Duodenal mucosa (tissue), 2 donors: ENCODE measurements at regions not wholly inside any gene's neighbourhood (a gene's known extent, or its start where the extent isn't known, plus 50 kb on each side); places are given as distances from the start of the nearest gene placed in this dataset.
"Not testable (repeated sequence)": the region's sequence is repeated elsewhere in the genome, so short reads cannot be mapped to it uniquely, and the experiment has no call there.

ENCODE experiments used
- H3K27ac ChIP-seq: one replicate; pipeline ENCODE4 v1.7.0; 2013; ENCODE audit warnings: low read depth, low read length
- H3K27me3 ChIP-seq, 2 donors: one replicate each; pipeline ENCODE4 v1.7.0; 2013; ENCODE audit warnings: low read length in 2 of 2, control low read depth in 1 of 2; ENCODE audit not compliant: insufficient read depth in 2 of 2, control insufficient read depth in 1 of 2
- H3K36me3 ChIP-seq, 2 donors: one replicate each; pipeline ENCODE4 v1.7.0; 2013; ENCODE audit warnings: low read length in 2 of 2, control low read depth in 1 of 2; ENCODE audit not compliant: insufficient read depth in 2 of 2, control insufficient read depth in 1 of 2
- H3K4me1 ChIP-seq, 2 donors: one replicate each; pipeline ENCODE4 v1.7.0; 2013; ENCODE audit warnings: low read length in 2 of 2, control low read depth in 1 of 2; ENCODE audit not compliant: insufficient read depth in 2 of 2, control insufficient read depth in 1 of 2
- H3K4me3 ChIP-seq, 2 donors: one replicate each; pipeline ENCODE4 v1.7.0; 2013; ENCODE audit warnings: low read length in 2 of 2, low read depth in 1 of 2
- H3K9ac ChIP-seq, 2 donors: one replicate each; pipeline ENCODE4 v1.7.0; 2013; ENCODE audit warnings: low read length in 2 of 2, low read depth in 1 of 2
- H3K9me3 ChIP-seq, 2 donors: one replicate each; pipeline ENCODE4 v1.7.0; 2013; ENCODE audit warnings: low read length in 2 of 2, control low read depth in 1 of 2; ENCODE audit not compliant: control insufficient read depth in 1 of 2

DNA sequence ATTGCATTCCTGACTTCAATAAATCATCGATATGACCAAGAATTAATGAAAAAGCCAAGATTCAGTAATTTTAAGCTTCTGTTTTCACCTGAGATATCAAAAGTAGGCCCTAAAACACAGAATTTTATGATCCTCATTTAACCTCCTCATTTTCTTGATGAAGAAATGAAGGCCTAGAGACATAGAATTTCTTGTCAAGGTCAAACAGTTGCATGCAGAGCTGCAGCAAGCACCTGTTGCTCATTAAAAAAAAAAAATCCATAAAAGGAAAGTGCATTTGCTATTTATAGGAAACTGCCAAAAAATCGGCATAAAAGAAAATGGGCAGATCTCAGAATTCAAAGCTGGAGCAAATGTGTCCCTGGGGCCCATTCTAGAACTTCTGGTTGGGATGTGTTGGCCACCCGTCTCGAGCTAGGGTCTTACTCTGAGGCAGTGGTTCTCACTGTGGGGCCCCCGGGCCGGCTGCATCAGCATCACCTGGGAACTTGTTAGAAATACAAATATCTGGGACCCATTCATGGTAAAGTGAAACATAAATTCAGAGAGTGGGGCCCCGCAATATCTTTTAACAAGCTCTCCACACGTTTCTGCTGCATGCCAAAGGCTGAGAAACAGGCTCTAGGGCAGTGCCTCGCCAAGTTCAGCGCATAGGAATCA is 224.7 kb upstream of the UBL3 start:
- no peak overlapping the region for H3K4me3 ChIP-seq
- no peak overlapping the region for H3K27ac ChIP-seq
- H3K9ac ChIP-seq, result no peak overlapping the region
- no peaks in the 10 kb centered on the region for H3K27me3 ChIP-seq
- H3K36me3 ChIP-seq, result no peaks in the 10 kb centered on the region
- no peaks in the 10 kb centered on the region for H3K9me3 ChIP-seq
- peaks cover 7 to 16% of the 10 kb centered on the region in 2 donors for H3K4me1 ChIP-seq

- Histone ChIP-seq H3K4me1 (peaks cover 7 to 16% of the 10 kb centered on the region in 2 donors), H3K9me3 (no peaks in the 10 kb centered on the region)
Observed at GRCh38 chr13:30074431-30074830, 224.0 kb upstream of the UBL3 start.

DNA sequence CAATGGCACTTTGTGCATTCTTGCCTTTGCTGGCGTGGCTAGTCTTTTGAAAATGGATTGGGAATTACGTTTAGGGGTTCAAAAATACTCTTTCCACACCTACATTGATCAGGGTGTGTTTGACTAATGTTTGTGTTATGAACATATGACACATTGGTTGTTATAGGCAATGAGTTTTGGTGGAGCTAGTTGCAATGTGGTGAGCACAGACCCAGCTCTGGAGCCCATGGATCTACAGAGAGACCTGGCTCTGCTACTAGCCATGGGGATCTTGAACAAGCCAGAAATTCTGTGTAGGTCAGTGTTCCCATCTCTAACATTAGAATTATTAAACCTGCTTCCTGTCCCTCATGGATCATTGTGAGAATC is 222.4 kb upstream of the UBL3 start:
- no peak overlapping the region for H3K27ac ChIP-seq

More at GRCh38 chr13:30074431-30074830, 224.0 kb upstream of the UBL3 start:
- no peaks in the 10 kb centered on the region for H3K27me3 ChIP-seq
- H3K27ac ChIP-seq, result no peak overlapping the region
- no peak overlapping the region for H3K4me3 ChIP-seq
- no peaks in the 10 kb centered on the region for H3K36me3 ChIP-seq
- no peak overlapping the region for H3K9ac ChIP-seq

DNA sequence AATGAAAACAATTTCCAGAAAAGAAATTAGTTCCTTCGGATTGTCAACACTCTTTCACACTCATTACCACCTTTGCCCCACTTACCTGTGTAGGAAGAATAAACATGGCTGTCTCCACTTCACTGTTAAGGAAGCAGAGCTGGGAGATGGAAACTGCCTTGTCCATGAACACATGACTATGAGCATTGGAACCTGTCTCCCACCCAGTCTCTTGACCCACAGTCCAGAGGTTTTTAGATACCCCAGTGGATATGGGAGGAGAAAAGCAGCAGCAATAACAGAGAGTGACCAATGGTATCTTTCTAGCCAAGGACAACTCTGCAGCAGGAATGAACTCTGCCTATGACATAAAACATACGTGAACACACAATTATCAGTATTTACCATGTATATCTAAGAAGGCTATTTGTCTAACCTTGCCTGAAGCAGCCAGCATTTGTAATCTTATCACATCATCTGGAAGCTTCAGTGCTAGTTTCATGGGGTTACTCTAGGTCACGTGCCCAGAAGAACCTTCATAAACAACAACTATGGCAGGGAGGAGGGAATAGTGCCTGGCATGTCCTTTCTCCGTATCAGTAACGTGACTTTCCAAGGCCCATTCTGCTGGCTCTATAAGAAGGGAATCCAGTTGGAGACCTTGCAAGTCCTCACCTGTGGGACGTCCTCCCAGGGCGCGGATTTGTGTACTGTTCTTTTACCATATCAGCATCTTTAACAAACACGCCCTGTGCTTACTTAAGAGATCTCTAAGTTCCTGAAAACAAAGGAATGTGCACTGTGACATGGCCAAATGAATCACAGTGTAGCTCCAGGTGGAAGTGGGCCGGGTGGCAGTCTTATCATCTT is 221.8 kb upstream of the UBL3 start:
- H3K4me1 ChIP-seq, result peaks cover 7 to 16% of the 10 kb centered on the region in 2 donors
- no peaks in the 10 kb centered on the region for H3K27me3 ChIP-seq
- H3K27ac ChIP-seq, result no peak overlapping the region
- H3K9ac ChIP-seq, result no peak overlapping the region
- no peaks in the 10 kb centered on the region for H3K36me3 ChIP-seq
- no peaks in the 10 kb centered on the region for H3K9me3 ChIP-seq
- H3K4me3 ChIP-seq, result no peak overlapping the region

More for the DNA sequence above, 222.4 kb upstream of the UBL3 start:
- Histone ChIP-seq H3K36me3 (no peaks in the 10 kb centered on the region), H3K4me3 (no peak overlapping the region), H3K9ac (no peak overlapping the region), H3K4me1 (peaks cover 7 to 16% of the 10 kb centered on the region in 2 donors), H3K9me3 (no peaks in the 10 kb centered on the region), H3K27me3 (no peaks in the 10 kb centered on the region)

DNA sequence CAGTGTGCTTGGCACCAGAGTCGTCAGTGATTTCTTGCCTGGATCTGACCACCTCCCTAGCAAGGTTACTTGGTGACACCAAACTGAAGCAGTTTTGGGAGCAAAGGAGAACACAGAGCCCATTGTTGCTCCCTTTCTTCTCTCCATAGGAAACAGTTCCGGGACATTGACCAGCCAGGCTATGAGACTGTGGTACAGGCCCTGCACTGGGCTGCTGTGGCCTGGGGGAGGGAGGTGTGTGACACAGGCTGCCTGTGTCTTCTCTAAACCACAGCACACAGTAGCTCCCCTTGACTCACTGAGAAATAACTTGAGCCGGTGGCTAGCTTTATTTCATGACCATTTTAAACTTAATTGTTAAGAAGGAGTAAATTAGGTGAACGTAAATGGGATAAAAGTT is 214.8 kb upstream of the UBL3 start:
- Histone ChIP-seq H3K4me3 (no peak overlapping the region), H3K36me3 (no peaks in the 10 kb centered on the region), H3K9ac (no peak overlapping the region), H3K4me1 (no peaks in the 10 kb centered on the region), H3K9me3 (no peaks in the 10 kb centered on the region), H3K27me3 (no peaks in the 10 kb centered on the region), H3K27ac (no peak overlapping the region)

- Histone ChIP-seq H3K9ac (no peak overlapping the region), H3K27me3 (no peaks in the 10 kb centered on the region), H3K36me3 (no peaks in the 10 kb centered on the region), H3K9me3 (no peaks in the 10 kb centered on the region), H3K4me3 (no peak overlapping the region), H3K4me1 (no peaks in the 10 kb centered on the region), H3K27ac (no peak overlapping the region)
Observed at GRCh38 chr13:30063892-30064291, 213.5 kb upstream of the UBL3 start.

DNA sequence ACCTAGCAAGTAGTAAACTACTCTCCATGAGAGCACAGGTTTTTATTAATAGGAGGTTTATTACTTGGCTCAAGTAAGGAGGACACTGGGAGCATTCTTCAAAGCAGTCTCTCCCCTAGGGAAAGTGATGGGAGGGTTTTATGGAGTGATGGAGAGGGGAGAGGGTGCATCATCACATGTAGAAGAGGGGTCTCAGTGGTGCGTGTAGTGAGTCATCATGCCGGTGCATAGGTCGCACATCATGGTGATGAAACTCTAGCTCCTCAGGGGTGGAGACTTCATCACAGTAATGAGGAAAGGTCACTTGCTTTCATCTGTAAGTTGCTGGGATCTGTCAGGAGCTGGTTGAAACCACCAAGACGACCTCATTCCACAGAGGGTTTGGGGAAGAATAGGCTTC is 210.8 kb upstream of the UBL3 start:
- no peak overlapping the region for H3K27ac ChIP-seq
- H3K4me1 ChIP-seq, result no peaks in the 10 kb centered on the region
- H3K27me3 ChIP-seq, result no peaks in the 10 kb centered on the region
- H3K4me3 ChIP-seq, result no peak overlapping the region
- no peak overlapping the region for H3K9ac ChIP-seq
- no peaks in the 10 kb centered on the region for H3K36me3 ChIP-seq
- no peaks in the 10 kb centered on the region for H3K9me3 ChIP-seq

DNA sequence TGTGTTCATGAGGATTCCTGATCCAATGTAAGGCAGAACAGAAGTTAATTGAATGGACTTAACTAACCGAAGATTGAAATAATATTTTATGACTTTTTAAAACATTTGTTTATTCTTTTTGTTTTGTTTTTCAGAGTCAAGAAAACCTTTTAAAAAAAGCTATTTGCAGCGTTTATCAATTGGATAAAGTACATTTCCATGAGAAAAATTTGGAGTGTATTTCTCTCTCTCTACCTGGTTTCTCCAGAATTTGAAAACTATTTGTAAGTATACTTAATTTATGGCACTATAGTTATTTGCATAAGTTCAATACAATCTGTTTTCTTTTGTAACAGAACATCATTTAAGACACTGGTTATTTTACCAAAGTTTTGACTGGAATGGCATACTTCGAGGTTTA is 208.0 kb upstream of the UBL3 start:
- Histone ChIP-seq H3K27ac (no peak overlapping the region), H3K4me1 (no peaks in the 10 kb centered on the region), H3K27me3 (no peaks in the 10 kb centered on the region), H3K9ac (no peak overlapping the region), H3K9me3 (no peaks in the 10 kb centered on the region), H3K36me3 (no peaks in the 10 kb centered on the region), H3K4me3 (no peak overlapping the region)

GRCh38 chr13:30054546-30054945 is 204.1 kb upstream of the UBL3 start:
- not testable (repeated sequence) for H3K9ac ChIP-seq, H3K27ac ChIP-seq, H3K36me3 ChIP-seq, H3K4me3 ChIP-seq, H3K9me3 ChIP-seq, H3K4me1 ChIP-seq, H3K27me3 ChIP-seq

DNA sequence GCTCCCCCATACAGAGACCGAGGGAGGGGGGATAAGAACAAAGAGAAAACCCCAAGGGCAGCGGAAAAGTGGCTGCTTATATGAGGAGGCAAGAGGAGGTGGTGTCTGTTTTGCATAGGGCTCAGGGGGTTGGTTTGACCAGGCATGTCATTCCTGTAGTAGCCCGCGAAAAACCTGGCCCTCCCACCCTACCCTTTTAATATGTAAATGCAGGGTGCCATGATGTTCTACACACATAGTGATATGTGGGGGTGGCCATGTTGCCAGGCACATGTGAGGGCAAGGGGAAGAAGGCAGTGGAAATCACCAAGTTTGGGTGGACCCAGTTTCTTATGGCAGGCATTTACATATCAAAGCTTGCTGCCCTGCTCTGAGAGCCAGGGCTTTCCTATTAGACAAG is 203.5 kb upstream of the UBL3 start:
- no peak overlapping the region for H3K27ac ChIP-seq
- H3K27me3 ChIP-seq, result no peaks in the 10 kb centered on the region
- H3K4me3 ChIP-seq, result no peak overlapping the region
- no peak overlapping the region for H3K9ac ChIP-seq
- no peaks in the 10 kb centered on the region for H3K36me3 ChIP-seq
- no peaks in the 10 kb centered on the region for H3K9me3 ChIP-seq
- no peaks in the 10 kb centered on the region for H3K4me1 ChIP-seq
